H1 (cell line): ENCODE measurements at regions not wholly inside any gene's neighbourhood (a gene's known extent, or its start where the extent isn't known, plus 50 kb on each side); places are given as distances from the start of the nearest gene placed in this dataset.

Source experiments
- BACH1 ChIP-seq: IDR thresholded peaks from 2 replicates; pipeline ENCODE4 v1.6.1; 2012; ENCODE audit warnings: low read length, improper control_type of control experiment
- CREB1 ChIP-seq: IDR thresholded peaks from 2 replicates; pipeline ENCODE4 v1.6.1; 2012; ENCODE audit warnings: inconsistent platforms
- CTBP2 ChIP-seq: IDR thresholded peaks from 2 replicates; pipeline ENCODE4 v1.7.0; 2011; ENCODE audit warnings: borderline replicate concordance, mild to moderate bottlenecking, moderate library complexity, mixed read lengths, low read length; ENCODE audit not compliant: insufficient read depth, insufficient read length
- GTF2F1 ChIP-seq: IDR thresholded peaks from 2 replicates; pipeline ENCODE4 v1.6.1; 2012; ENCODE audit warnings: low read depth, low read length, improper control_type of control experiment, borderline replicate concordance
- SIN3A ChIP-seq, 2 experiments: IDR thresholded peaks in 1 of 2; conservative IDR thresholded peaks in 1 of 2; 2 replicates each; pipeline ENCODE4 v1.6.1; 2011 to 2012; ENCODE audit warnings: low read length in 2 of 2, improper control_type of control experiment in 1 of 2, low read depth in 1 of 2, mild to moderate bottlenecking in 1 of 2
- TAF7 ChIP-seq: optimal IDR thresholded peaks from 2 replicates; pipeline ENCODE3; 2011; ENCODE audit warnings: low read depth, mild to moderate bottlenecking, inconsistent platforms, low read length, moderate library complexity, borderline replicate concordance

DNA sequence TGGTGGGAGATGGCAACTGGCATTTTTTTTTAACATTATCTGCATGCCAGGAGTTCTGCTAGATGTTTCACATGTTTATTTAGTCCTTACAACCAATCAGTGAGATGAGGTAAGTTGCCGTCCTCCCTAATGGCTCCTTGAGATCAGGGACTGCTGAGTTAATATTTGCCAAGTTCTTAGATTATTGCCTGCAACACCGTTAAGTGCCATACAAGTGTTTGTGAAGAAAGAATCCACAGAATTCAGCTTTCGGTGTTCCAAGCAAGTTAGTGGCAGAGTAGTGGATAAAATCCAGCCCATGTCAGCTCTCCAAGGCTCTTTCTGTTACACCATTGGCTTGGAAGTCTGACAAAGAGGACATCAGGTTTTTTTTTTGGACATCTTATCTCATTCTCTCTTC, 95.9 kb downstream of the C1QL2 start (continued):
- TF ChIP-seq TAF7 (no peak), SIN3A (conservative IDR thresholded peaks at IDR 0.05 in 1 of 2, IDR thresholded peaks at IDR 0.05 in 1 of 2; ENCODE audit: low read depth in 1 of 2, low read length in 2 of 2) (no peak), BACH1 (no peak), GTF2F1 (no peak), CREB1 (no peak), CTBP2 (no peak)
